GM18951 (cell line): ENCODE measurements at regions not wholly inside any gene's neighbourhood (a gene's known extent, or its start where the extent isn't known, plus 50 kb on each side); places are given as distances from the start of the nearest gene placed in this dataset.

ENCODE experiments used
- POLR2A ChIP-seq: IDR thresholded peaks from 4 replicates; pipeline ENCODE4 v1.6.1; 2011; ENCODE audit warnings: mild to moderate bottlenecking; ENCODE audit not compliant: insufficient read length, insufficient read depth; ENCODE audit errors: extremely low read depth
- in situ Hi-C: fragments of 300-500 bp; cut with MboI; formaldehyde crosslinking; loops from one replicate; pipeline ENCODE4 v1.12.0; 2022; ENCODE audit warnings: low sequenced_read_pairs, mixed read lengths, inconsistent platforms; ENCODE audit not compliant: unreplicated experiment

DNA sequence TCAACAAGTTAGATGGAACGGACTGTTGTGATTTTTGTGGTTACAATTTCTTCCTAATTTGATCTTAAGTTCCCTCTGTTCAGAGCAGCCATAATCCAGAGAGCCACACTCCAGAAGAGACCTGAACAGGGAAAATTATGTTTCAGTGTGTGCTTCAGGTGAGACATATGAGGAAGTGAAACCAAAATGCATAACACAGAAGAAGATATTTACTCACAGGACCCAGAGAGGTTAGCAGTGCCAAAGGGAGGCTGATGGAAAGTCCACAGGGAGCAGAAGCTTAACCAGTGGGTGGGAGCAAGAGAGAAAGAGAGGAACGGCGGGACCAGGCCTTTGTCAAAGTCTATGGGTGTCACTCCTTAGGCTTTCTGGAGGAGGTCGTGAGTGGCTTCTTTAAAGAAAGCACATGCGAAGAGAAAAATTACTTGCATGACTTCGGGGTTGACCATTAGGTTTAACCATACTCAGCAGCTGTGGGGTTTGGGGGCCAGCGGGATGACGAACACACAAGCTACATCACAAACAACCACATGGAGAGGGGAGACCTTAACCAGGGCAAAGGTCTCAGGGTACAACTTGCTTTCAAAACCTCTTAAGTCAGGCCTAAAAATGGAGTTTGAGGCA lies 141.4 kb downstream of the MED10 start:
- in situ Hi-C loops, result no loop called here
- no peak for TF ChIP-seq POLR2A

DNA sequence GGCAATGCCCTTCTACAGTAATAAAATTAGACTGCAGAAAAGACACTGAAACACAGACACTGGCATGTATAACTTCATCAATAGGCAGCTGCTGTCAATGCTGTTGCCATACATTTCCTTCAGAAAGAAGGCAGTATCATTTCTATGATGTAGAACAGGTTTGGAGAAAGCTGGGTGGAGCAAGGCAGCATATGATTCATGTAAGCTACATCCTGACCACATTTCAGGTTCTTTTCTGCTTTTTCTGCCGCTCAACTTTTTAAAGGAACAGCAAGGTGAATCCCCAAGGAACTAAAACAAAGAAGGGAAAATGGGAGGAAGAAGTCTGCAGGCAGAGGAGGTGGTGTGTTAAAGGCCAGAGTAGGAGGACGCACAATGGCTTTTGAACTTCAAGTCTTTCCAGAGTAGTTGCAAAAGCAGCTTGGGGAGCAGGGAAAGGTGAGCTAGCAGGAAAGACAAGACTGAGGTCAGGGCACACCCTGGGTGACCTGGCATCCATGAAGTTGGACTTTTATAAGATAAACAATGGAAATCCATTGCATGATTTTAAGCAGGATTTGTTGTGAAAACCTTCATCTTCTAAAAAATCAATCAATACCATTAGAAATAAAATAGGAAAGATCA lies 142.1 kb downstream of the MED10 start:
- TF ChIP-seq POLR2A, result no peak

GRCh38 chr5:6235726-6236125 lies 142.6 kb downstream of the MED10 start:
- in situ Hi-C loops, result no loop called here
- TF ChIP-seq POLR2A, result no peak

More for the DNA sequence above, 142.1 kb downstream of the MED10 start:
- in situ Hi-C loops, result no loop called here

DNA sequence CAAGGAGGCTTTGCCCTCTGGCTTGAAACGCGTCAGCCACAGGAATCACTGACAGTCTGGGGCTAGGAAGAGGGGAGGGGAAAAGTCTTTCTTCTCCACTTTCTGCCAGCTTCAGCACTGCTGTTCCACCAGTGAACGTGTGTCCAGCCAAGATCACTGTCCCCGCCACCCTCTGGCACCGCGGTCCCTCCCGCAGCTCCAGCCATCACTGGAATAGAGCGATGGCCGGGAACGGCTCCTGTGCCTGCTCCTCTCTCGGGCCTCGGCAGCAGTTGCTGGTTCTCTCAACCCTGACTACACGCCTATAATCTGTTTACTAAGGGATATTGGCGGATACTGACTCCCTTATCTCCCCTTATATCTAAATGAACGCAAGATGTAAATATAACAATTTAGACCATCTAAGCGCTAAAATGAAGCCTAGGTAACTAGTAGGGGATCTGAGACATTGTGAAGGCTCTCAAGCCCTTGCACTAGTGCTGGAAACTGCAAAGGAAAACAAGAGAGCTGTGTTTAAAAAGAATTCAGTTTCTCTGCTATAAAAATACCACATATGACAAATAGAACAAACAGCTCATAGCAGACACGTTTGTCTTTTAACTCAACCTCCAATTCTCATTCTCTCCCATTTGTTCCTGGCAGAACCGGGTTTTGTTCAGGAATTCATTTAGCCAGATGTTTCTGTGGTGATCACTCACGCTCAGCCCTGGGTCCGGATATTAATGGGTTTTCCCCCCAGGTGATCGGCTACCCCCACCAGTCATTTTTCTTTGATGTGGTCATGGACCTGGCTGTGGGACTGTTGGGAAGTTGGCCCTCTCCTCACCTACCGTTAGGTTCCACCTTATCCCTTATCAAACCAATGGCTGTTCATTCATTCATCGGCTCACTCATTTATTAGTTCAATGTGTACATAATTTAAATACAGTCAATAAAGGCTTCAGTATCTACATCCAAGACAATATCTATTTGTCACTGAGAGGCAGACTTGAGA lies 149.8 kb downstream of the MED10 start:
- TF ChIP-seq POLR2A, result no peak
- in situ Hi-C loops, result no loop called here

GRCh38 chr5:6225121-6225607 lies 153.2 kb downstream of the MED10 start:
- in situ Hi-C loops, result no loop called here

DNA sequence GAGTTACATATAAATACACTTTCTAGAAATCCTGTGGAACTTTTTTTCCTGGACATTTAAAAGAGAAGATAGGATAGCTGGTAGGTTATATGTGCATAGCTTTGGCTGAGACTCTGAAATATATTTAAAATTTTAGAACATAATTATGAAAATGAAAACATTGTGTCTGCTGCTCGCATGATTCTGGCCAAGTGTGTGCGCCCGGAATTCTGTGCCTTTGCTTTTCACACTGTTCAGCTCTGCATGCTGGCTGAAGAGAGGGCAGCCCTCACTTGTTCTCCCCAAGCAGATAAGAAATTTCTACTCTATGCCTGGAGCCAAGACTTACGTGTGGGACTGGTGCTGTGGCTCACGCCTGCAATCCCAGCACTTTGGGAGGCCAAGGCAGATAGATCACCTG lies 153.9 kb downstream of the MED10 start:
- in situ Hi-C loops, result no loop called here
- no peak for TF ChIP-seq POLR2A

More at GRCh38 chr5:6225121-6225607, 153.2 kb downstream of the MED10 start:
- TF ChIP-seq POLR2A, result no peak

- in situ Hi-C loops, result no loop called here
- TF ChIP-seq POLR2A, result no peak
Observed at GRCh38 chr5:6222899-6223298, 155.4 kb downstream of the MED10 start.

GRCh38 chr5:6222121-6222520 lies 156.2 kb downstream of the MED10 start:
- in situ Hi-C loops, result no loop called here

DNA sequence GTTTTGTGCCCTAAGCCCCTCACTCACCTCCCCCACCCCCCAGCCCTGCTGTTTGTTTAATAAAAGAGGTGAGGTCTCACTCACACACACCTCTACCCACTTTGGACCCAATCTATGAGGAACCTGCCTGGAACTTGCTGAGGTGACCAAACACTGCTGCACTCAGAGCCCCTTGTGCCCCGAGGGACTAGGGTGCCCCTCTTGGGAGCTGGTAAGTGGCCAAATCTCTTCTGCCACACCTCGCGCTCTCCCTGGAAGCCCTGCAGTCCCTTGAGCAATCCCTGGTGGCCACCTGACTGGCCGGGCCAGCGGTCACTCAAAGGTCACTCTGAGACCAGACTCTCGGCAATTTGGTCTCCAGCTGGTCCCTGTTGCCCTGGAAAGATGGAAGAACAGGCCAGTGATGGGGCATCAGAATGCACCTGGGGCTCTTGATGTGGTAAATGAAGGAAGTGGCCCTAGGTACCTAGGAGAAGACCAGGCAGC lies 157.2 kb downstream of the MED10 start:
- TF ChIP-seq POLR2A, result no peak
- in situ Hi-C loops, result no loop called here

More at GRCh38 chr5:6222121-6222520, 156.2 kb downstream of the MED10 start:
- no peak for TF ChIP-seq POLR2A

DNA sequence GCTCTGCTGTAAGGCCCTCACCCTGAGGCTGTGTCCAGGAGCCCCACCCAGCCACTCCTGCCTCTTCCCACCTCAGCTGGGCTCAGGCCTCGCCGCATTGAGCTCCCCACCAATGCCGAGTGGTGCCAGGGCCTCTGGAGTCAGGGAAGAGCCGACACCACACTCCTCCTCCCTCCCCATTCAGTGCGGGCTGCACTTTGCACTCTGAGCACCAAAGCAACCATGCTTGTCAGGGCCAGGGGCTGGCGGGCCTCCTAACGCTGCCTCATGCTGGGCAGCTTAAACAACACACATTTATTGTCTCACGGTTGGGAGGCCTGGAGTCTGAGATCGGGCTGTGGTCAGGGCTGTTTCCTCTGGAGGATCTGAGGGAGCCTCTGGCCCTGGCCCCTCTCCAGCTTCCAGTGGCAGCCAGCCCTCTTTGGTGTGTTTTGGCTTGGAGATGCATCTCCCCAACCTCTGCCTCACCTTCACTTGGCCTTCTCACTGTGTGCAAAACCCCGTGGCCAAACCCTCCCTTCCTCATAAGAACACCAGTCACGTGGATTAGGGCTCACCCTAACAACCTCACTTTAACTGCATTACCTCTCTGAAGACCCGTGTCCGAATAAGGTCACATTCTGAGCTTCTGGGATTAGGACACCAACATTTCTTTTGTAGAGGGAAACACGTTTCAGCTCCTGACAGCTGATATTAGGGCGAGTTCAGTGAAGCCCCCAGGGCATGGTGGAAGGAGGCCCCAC lies 157.8 kb downstream of the MED10 start:
- TF ChIP-seq POLR2A, result no peak
- in situ Hi-C loops, result no loop called here

GRCh38 chr5:6218517-6218916 lies 159.8 kb downstream of the MED10 start:
- no peak for TF ChIP-seq POLR2A
- in situ Hi-C loops, result no loop called here

DNA sequence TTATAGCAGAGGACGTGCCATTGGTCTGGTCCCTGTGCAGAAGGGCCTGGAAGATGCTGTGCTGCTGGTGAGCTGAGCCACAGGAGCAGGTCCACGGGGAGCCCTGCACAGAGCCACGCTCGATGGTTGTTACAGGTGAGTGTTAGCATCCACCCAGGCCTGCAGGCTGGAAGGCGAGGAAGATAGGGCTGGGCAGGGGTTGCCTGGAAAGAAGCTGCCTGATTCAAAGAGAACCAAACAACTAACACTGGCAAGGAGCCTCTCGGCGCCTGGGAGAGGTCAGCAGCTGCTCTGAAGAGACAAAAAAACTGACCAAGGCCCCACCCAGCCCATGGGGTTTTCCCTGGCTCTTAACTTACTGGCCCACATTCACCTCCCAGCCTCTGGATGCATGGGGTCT lies 160.2 kb downstream of the MED10 start:
- in situ Hi-C loops, result no loop called here
- TF ChIP-seq POLR2A, result no peak

DNA sequence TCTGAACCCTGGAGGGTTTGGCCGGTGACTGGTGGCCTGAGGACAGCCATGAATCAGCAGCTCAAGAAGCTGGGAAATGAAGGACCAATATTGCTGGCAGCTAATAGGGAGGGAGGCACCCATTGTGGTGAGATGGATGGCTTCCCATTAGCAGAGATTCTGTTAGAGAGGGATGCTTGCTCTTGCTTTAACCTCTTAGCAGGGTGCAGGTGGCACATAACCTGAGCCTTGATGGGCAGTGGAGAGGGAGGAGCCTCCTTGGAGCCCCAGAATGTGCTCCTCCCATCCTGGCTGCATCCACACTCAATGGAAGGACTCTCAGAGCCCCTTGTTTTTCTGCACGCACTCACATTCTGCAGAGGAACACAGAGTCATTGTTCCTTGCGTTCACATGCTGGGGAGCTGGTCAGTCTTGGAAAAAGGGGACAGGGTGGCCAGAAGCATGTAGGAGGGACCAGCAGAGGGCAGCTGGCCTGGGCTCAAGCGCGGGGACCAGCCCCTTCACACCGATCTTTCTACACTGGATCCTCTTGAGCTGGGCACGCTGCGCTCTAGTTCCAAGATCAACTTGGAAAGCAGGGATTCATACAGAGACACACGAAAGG lies 161.8 kb downstream of the MED10 start:
- TF ChIP-seq POLR2A, result no peak
- in situ Hi-C loops, result no loop called here
